GM19468 (cell line): ENCODE measurements at regions not wholly inside any gene's neighbourhood (a gene's known extent, or its start where the extent isn't known, plus 50 kb on each side); places are given as distances from the start of the nearest gene placed in this dataset.
"Not testable (repeated sequence)": the region's sequence is repeated elsewhere in the genome, so short reads cannot be mapped to it uniquely, and the experiment has no call there.

Experiments
- ATAC-seq: cut with Tn5 transposase; IDR thresholded peaks from one replicate; pipeline ENCODE4 v1.9.1; 2021; ENCODE audit warnings: mild to moderate bottlenecking, moderate library complexity, moderate number of reproducible peaks; ENCODE audit not compliant: unreplicated experiment; ENCODE audit errors: extremely low read depth

DNA sequence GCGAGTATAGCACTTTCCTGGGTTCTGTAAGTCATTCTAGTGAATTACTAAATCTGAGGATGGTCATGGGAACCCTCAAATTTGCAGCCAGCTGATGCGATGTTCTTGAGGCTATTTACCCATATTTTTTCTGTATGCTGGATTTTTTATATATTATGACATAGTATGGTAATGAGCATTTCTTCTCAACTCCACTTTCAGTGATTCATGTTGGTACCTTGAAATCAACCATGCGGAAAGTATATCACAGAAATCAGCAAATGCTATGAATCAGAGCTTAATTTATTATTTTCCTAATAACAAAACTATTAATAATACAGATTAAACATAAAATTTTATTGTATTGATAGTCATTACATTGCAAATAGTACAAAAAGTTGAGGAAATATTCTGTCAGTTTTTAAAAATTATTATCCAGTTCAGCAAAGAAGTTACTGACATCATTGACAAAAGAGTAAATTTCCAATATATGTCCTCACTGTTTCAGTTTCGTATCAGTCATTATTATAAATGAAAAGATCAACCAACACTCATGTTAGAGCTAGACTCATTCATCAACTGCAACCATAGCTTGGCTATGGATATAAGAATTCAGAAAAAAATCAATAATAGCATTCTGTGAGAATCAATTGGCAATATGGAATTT is 164.3 kb upstream of the SETMAR start:
- no peak for ATAC-seq

DNA sequence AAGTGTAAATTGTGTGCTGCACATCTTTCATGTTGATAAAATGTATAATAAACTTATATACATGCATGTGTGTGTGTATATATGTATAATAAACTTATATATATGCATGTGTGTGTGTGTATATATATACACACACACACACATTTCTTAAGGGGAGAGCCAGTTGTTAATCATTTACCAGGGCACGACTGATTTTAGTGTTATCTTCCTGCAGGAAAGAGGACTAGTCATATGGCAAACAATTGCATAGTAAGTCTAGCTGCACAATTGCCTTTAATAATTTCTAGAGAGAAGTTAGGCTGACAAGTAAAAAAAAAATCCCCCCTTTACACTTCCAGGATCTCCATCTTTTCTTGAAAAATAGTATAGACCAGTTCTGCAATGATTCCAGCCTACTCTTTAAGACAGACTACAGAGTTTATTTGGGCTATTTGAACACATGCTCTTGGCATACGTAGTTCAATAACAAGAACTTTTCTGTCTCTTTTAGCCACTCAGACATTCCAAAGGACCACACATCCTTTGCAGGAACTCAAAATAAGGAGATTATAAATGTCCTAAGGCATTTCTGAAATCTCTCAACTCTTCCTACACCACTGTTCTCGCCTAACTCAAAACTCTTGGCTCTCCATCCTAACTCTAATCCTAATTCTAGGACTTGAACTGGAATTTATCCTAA is 163.6 kb upstream of the SETMAR start:
- no peak for ATAC-seq

DNA sequence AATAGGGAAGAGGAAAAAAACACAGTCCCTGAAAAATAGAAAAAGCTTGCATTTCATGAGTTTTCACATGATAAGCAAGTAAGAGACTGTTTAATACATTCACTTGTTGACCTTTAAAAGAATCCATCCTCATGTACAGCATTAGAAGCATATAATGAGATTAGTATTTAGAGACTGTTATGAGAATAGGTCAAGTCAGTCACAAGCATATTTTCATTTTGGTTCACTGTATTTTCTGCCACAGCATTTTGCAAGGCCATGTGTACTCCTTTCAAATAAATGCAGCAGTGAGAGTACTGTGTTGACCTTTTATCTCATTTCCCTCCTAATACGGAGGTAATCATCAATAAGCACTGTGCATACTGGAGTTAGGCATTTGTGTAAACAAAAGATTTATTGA is 162.2 kb upstream of the SETMAR start:
- no peak for ATAC-seq

DNA sequence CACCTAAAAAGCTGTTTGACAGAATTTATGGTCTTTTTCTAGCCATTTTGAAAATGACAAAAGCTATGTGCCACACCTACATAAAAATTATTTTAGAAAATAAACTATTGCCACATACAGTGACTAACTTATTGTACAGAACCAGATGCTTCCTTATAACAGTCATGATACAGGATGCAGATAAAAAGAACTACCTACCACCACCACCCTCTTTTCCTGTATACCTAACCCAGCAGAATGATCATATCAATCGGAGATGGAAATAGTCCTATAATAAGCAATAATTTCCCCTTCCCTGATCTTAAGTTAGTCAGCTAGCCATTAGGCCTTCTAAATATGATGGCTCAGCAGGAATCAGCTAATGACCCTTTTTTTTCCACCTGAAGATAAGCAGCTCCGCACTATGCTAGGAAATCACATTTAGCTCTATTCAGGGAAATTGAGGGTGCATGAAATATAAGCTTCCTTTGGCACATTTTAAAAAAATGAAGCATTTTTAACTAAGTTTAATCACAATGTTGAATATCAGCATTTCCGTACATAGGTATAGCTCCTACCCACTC is 155.5 kb upstream of the SETMAR start:
- no peak for ATAC-seq

DNA sequence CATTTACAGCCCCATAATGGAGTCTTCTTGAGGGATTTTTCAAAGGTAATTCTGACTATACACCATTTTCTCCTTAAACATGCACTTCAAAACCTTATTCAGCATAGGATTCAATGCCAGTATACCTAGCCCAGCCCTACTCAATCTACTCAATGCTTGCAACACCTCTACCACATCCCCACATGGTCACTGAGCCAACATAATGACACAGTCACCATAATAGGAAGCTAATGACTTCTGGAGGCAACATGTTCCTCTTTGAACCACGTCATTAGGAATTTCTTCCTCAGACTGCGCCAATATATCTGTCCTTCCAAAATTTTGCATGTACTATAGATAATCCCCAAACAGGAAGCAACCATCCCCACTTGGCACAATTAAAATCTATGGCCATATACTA is 153.9 kb upstream of the SETMAR start:
- no peak for ATAC-seq

DNA sequence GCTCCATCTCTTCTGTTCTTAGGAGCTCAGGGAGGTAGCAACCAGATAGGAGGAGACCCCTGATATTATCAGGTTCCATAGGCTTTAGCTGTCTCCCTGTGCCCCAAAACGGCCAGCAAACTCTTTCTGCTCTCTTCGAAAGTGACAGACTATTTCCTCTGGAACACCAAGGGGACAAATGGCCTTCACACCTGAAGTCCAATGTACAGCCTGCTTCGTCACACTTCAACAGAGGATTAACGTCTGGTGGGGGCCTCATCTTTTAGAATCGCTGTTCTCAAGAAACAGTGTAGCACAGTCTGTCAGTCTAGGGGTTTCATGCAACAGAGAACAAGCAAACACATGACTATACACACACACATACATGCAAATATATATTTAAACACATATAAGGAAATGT is 152.4 kb upstream of the SETMAR start:
- no peak for ATAC-seq

DNA sequence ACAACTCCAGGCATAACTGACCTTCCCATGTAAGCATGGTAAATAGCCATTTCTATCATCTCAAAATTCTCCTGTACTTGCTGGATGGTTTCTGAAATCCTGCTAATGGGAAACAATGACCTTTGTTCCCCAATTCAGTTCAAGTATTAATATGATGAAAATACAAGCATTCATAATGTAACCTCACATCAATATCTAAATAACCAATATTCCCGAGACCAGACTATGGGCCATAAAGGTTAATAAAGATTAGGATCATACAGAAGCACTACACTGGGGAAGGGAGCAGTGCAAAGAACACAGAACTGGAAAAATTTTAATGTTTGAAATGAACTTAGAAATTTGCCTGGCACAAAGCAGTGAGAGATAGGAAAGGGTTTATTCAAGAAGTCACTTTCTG is 151.3 kb upstream of the SETMAR start:
- no peak for ATAC-seq

DNA sequence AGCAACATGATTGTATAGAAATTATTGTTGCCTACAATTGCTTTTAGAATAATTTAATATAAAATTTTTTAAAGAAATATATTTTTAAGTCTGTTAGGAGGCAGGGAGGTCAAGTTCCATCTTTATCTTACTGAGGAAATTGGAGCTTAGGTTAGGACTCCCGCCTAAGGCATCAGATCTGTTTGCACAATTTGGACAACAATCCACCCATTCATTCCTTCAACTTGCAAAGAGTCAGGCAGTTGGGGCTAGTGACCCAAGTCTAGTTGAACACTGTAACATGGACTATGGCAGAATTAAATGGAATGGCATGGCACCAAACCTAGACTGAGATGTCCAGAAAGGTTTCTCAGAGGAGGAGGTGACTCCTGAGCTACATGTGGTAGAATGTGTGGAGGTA is 149.4 kb upstream of the SETMAR start:
- no peak for ATAC-seq

DNA sequence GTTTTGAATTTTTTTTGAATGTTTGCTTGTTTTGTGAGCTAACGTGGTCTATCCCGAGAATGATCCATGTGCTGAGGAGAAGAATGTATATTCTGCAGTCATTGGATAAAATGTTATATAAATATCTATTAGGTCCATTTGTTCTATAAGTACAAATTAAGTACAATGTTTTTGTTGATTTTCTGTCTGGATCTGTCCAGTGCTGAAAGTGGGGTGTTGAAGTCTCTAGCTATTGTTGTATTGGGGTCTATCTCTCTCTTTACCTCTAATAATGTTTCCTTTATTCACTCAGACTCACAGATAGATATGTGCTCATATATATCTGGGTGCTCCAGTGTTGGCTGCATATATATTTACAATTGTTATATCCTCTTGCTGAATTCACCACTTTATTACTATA is 144.8 kb upstream of the SETMAR start:
- no peak for ATAC-seq

DNA sequence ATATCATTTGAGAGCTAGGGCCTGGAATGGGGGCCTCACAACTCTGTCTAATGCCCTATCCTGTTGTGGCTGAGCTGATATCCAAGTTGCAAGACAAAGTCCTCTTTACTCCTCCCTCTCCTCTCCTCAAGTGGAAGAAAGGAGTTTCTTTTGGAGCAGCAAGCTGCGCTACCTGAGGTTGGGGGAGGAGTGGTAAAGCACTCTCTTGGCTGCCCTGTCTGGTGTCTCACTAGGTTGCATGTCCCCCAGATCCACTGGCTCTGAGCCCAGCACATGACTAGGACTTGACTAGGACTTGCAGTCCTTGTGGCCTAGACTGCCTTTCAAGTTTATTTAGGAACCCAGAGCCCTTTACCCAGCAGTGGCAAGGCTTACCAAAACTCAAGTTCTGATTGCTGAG is 141.1 kb upstream of the SETMAR start:
- no peak for ATAC-seq

DNA sequence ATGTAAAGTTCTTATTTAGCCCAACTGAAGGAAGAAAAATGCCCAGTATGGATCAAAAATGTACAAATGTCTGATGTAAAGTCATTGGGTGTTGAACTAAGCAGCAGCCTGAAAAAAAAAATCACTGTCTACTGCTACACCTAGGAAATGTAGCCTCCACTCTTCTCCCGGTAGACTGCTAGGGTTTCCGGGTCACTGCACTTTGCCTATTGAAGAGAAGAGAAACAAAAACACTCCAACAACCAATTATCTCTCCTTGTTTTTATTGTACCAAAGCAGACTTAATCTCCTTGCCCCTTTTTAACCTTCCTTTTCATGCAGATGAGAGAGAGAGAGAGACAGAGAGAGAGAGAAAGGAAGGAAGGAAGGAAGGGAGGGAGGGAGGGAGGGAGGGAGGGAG is 140.2 kb upstream of the SETMAR start:
- ATAC-seq = no peak

DNA sequence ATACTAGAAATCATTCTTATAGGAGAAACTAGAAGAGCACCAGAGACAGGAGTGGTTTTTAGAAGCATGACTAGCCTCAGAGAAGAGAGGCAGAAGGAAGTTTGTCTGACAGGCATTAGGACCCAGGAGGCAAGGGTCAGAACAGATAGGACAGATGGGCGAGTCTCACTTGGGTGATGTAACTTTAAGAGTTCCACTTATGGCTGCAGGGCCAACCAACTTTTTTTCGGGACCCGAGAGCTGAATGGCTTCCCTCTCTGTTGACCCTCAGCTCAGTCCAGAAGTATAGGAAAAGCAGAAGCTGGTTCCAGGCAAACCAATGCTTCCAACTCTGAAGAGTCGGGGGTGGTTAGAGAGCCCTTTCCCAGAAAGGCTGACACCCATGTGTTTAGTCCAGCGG is 136.6 kb upstream of the SETMAR start:
- ATAC-seq = no peak

DNA sequence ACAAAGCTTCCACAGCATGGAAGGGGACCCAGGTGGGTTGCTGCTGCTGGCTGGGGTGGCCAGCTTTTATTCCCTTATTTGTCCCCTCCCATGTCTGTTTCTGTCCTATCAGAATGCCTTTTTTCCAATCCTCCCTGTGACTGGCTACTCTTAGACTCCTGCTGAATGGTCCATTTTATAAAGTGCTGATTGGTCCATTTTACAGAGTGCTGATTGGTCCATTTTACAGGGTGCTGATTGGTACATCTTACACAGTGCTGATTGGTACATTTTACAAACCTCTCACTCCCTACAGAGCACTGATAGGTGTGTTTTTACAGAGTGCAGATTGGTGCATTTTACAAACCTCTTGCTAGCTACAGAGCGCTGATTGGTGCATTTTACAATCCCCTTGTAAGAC is 135.9 kb upstream of the SETMAR start:
- ATAC-seq = not testable (repeated sequence)

DNA sequence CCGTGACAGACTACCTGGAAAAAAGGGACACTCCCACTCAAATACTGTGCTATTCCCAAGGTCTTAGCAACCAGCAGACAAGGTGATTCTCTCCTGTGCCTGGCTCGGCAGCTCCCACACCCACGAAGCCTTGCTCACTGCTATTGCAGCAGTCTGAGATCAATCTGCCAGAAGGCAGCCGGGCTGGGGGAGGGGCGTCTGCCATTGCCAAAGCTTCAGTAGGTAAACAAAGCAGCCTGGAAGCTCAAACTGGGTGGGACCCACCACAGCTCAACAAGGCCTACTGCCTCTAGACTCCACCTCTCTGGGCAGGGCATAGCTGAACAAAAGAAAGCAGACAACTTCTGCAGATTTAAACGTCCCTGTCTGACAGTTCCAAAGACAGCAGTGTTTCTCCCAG is 128.4 kb upstream of the SETMAR start:
- no peak for ATAC-seq

DNA sequence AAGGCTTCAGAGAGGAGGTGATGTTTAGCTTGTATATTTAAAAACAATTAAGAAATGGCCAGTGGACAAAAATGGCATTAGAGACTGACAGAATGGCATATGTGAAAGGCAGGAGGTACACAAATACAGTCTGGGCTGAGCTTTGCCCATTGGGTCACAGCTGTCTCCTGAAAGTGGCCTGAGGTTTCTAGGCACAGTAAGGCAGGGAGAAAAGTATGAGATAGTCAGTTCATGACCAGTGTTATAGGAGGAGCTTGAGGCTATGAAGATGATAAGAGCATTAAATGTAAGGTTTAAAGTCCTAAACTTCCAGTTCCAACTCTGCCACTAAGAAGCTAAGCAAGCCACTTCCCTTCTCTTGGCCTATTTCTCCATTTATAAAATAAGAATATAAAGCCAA is 111.2 kb upstream of the SETMAR start:
- ATAC-seq = no peak

DNA sequence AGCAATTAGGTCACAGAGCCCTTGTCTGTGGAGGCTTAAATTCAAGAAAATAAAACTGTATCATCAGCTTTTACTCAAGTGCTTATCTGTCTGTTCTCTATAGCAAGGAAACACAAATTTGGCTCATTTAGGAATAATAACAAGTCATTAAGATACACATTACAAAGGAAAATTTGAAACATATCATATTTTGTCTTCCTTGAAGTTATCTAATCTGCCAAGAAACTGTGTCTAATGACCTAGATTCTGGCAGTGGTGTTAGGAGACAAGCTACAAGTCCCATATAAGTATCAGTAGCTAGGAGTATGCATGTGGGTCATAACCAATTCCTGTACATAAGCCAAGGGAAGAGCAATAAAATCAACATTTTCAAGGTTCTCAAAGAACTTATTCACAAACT is 108.2 kb upstream of the SETMAR start:
- ATAC-seq = no peak

DNA sequence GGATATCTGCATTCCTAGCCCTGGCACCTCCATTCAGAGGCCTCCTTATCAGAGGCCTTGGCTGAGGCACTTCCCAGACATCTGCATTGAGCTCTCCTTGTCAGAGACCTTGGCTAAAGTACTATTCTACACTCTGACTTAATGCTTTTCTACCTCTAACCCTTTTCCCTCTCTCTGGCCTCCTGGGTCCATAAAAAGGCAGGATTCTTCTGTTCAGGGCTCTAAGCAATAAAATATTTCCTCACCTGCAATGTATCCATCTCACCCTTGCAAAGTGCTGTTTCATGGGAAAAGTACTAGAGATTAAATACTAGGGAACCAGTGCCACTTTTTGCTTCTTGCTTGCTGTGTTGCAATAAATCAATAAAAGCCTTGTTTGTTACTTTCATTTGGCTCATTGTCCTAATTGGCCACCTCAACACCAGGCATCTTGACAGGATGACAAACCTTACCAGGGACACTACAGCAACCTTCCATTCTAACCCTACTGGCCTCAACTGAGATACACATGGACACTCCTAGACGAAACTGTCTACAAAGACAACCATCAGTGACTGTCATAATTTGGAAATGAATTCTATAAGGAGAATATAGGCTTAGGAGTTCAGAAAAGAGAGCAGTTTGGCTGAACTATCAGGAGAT is 106.5 kb upstream of the SETMAR start:
- no peak for ATAC-seq

DNA sequence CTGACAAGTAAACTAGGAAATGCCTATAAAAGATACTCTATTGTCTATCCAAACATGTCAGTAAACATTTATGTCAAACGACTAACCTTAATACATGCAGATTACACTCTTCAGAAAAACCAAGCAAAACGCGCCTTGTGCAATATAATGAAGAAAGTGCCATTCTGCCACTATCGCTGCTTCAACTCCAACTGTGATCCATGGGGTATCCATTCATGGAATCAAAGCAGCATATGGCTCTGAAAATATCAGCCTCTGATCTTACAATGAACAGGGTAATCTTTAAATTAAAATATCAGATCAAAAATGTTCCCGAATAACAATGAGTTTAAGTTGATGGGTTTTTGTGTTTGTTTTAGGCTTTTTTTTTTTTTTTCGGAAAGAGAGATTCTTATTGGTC is 105.5 kb upstream of the SETMAR start:
- no peak for ATAC-seq

DNA sequence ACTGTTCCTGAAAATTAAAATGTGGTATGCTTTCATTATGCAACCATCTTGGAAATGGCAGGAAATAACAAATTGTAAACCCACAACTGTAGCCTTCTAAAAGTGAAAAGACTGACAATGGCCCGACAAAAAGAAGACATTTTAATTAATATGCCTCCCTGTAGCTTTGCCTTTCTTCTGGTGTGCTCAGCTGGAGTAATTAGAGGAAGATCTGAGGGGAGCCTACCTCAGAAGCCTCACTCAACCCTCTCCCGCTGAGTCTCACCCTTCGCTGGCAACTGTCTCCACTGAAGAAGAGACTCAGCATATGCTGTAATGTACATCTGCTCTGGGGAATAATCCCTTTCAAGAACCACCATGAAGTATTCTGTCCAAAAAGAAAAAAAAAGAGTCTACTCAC is 104.7 kb upstream of the SETMAR start:
- ATAC-seq = no peak

DNA sequence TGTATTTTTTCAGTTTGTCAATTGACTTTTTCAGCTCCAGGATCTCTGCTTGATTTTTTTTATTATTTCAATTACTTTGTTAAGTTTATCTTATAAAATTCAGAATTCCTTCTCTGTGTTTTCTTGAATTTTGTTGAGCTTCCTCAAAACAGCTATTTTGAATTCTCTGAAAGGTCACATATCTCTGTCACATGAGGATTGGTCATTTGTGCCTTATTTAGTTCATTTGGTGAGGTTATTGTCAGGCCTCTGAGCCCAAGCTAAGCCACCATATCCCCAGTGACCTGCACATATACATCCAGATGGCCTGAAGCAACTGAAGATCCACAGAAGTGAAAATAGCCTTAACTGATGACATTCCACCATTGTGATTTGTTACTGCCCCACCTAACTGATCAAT is 98.4 kb upstream of the SETMAR start:
- not testable (repeated sequence) for ATAC-seq

DNA sequence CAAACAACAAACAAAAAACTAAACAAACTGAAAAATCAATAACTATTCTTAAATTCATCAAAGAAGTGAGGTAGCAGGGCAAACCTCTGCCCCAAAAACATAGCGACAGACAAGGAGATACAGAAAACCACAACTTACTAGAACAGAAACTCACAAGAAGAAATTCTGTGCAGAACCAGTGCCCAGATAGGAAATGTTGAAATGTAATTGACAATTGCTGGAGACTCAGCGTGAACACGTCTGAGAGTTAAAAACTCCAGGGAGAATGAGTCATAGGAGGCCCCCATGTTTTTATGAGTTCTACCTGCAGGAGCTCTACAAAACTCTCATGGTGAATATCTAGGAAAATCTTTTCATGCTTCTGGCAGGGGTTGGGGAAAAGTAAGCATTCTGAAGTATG is 95.5 kb upstream of the SETMAR start:
- no peak for ATAC-seq

DNA sequence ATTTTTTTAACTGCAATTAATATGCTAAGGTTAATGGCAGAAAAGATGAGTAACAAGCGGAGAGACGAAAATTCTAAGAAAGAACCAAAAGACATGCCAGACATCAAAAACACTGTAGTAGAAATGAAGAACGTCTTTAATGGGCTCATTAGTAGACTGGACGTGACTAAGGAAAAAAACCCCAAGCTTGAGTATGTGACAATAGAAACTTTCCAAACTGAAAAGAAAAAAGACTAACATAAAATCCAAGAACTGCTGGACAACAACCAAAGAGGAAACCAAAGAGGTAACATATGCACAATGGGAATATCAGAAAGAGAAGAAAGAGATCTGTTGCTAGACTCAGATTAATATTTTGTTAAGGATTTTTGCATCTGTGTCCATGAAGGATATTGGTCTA is 94.6 kb upstream of the SETMAR start:
- ATAC-seq = no peak
